ENCODE measurements at regions not wholly inside any gene's neighbourhood (a gene's known extent, or its start where the extent isn't known, plus 50 kb on each side); places are given as distances from the start of the nearest gene placed in this dataset.
A peak's percentile ranks its signal among the peaks of the same experiment; 100 is the strongest.
"Not testable (repeated sequence)": the region's sequence is repeated elsewhere in the genome, so short reads cannot be mapped to it uniquely, and the experiment has no call there.

- not testable (repeated sequence) for DNase-seq (ENCODE audit: low read depth, low spot score)
These were observed 242.8 kb downstream of the KLF5 start for GRCh38 chr13:73301622-73302021.

GRCh38 chr13:73300718-73301425 lies 242.1 kb downstream of the KLF5 start:
- DNase-seq (ENCODE audit: low read depth, low spot score): no peak

DNA sequence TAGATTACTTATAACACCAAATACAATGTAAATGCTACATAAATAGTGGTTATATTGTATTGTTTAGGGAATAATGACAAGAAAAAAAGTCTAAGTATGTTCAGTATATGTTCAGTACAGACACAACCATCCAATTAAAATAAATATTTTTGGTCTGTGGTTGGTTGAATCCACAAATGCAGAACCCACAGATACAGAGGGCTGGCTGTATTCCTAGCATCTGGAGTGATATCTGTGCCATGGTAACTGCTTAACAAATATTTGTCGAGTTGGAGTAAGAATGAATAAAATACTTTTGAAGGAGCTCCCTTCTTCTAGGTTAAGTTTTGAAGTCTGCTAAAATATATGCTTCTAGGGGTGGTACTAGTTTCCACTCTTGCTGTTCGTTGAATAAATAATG lies 241.0 kb downstream of the KLF5 start:
- DNase-seq (ENCODE audit: low read depth, low spot score): no peak

DNA sequence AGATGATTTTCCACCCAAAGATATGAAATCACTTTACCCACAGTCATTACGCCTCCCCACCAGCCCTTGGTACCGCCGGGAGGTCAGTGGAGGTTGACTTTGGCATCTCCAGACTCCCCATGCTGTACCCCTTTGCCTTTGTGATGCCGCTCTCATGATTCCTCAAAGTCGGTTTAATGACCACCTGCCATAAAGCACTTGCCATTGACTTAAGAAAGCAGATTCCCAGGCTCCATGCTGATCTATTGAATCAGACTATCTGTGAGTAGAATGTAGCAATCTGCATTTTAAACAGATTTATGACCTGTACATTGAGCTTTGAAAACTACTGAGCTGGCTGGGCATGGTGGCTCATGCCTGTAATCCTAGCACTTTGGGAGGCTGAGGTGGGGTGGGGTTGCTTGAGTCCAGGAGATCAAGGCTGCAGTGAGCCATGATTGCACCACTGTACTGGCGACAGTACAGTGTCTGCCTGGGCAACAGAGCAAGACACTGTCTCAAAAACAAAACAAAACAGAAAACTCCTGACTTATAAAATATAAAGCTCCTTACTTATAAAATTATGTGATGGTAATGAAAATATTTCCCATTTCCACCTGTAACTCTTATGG lies 235.2 kb downstream of the KLF5 start:
- peak; percentile 20 for DNase-seq (ENCODE audit: low read depth, low spot score)

DNA sequence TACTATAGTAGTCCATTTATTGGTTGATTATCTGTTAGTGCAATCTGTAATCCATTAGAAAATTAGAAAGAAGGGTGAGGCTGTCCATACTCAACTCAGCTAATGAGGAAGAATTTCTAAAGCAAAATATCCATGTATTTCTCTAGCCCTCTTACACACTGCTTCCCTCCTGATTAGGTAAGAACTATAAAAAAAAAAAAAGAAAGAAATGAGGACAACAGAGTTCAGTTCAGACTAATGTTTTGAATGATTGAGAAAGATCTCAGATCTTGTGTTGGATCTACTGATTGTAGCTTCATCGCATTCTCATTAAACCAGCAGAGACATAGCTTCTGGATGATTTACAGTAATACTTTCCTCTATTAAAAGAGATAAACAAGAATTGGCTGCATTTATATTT lies 233.3 kb downstream of the KLF5 start:
- DNase-seq (ENCODE audit: low read depth, low spot score): no peak

DNA sequence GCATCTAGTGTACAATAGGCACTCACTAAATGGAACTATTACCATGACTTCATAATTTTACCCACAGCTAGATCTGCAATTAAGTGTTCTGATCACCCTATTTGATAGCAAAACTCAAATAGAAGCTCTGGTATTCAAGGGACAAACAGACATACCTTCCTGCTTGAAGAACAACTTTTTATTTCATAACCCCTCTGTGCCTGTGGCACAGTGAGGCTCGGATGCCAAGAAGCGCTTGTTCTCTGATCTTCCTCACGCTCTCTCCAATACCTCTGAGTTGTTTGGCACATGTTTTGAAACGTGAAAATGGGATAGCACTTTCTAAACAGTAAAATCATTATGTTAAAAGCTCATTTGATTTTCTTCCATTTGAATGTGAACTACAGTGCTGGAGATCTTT lies 232.0 kb downstream of the KLF5 start:
- no peak for DNase-seq (ENCODE audit: low read depth, low spot score)

- DNase-seq (ENCODE audit: low read depth, low spot score): no peak
These were observed 229.8 kb downstream of the KLF5 start for GRCh38 chr13:73288596-73288995.

DNA sequence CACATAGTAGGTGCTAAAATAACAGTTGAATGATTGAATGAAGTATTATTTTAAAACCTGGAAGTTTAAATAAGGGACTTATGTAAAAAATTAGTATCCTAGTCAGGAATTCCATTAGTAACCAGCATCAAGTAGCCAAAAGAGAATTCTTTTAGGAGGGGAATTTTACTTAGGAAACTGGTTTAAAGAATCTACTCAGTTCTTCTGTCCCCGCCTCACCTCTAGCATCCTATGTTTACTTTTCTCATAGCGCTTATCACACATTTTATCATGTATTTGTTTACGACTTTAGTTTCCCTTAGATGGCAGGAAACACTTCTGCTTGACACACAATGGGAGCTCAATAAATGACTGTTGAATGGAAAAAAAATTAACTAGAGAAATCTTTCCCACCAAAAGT lies 229.0 kb downstream of the KLF5 start:
- no peak for DNase-seq (ENCODE audit: low read depth, low spot score)

DNA sequence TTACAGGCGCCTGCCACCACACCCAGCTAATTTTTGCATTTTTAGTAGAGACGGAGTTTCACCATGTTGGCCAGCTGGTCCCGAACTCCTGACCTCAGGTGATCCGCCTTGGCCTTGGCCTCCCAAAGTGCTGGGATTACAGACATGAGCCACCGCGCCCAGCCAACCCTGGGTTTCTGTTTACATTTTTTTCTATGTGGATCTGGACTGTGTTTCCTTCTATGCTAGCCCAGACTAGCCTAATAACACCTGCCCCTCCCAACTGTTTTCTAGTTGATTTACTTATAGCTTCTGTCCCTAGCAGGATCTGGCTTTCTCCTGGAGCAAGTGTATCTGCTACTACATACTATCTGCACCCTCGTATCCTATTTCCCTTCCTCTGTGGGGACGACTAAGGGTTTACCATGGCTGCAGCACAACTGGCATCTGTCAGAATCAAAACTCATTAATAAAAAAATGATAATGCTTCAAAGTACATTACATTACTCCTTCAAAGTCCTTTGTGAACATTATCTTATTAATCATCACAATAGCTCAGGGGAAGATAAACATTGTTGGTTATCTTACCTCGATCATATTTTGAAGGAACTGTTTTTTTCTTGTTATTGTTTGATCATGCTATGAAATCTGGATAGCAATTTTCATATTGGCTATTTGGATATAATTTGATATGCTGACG lies 228.3 kb downstream of the KLF5 start:
- no peak for DNase-seq (ENCODE audit: low read depth, low spot score)

GRCh38 chr13:73286177-73286576 lies 227.4 kb downstream of the KLF5 start:
- DNase-seq (ENCODE audit: low read depth, low spot score): no peak

- DNase-seq (ENCODE audit: low read depth, low spot score): no peak
These were observed 225.5 kb downstream of the KLF5 start for GRCh38 chr13:73284081-73284874.

GRCh38 chr13:73283636-73284035 lies 224.8 kb downstream of the KLF5 start:
- DNase-seq (ENCODE audit: low read depth, low spot score): no peak

DNA sequence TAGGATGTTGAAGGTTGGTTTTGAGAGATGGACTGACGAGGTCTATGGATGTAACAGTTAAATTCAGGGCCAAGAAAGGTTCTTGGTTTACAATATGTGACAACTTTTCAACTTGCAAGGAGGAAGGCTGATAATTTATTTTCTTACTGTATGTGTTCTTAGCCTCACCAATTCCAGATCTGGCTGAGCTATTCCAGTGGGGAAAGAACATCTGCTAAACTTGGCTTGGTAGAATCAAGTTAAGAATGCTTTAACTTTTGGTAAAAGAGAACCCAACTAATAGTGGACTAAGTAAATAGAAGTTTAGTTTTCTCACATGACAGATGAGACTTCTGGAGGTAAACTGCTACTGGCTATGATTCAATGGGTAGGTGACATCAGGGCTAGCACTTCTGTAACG lies 222.9 kb downstream of the KLF5 start:
- DNase-seq (ENCODE audit: low read depth, low spot score): no peak

DNA sequence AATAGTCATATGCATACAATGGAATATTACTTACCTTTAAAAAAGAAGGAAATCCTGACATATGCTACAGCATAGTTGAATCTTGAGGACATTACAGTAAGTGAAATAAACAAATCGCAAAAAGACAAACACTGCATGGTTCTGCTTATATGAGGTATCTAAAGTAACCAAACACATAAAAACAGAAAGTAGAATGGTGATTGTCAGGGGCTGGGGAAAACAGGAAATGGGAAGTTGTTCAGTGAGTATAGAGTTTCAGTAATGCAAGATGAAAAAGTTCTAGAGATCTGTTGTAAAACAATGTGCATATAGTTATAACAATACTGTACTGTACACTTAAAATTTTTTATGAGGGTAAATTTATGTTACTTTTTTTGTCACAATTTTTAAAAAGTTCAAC lies 219.4 kb downstream of the KLF5 start:
- no peak for DNase-seq (ENCODE audit: low read depth, low spot score)

GRCh38 chr13:73275163-73275562 lies 216.4 kb downstream of the KLF5 start:
- DNase-seq (ENCODE audit: low read depth, low spot score): no peak

- no peak for DNase-seq (ENCODE audit: low read depth, low spot score)
These were observed 215.3 kb downstream of the KLF5 start for GRCh38 chr13:73274147-73274546.

- no peak for DNase-seq (ENCODE audit: low read depth, low spot score)
These were observed 214.9 kb downstream of the KLF5 start for GRCh38 chr13:73273745-73274144.

DNA sequence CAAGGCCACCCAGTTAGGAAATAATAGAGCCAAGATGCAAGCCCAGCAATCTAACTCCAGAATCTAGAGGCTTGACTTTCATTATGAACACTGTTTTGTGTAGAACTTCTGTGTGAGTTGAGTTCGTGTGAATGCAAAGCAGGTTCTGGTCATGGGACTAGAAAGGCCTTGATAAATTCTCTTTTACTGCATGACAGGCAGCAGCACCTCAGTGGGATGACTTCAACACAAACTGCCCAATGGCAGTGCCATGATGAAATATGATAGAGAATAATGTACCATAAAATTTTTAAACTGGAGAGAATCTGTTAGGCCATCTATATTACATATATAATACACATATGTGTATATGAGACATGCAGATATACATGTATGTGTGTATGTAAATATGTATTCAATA lies 214.5 kb downstream of the KLF5 start:
- no peak for DNase-seq (ENCODE audit: low read depth, low spot score)

GRCh38 chr13:73272831-73273230 lies 214.0 kb downstream of the KLF5 start:
- no peak for DNase-seq (ENCODE audit: low read depth, low spot score)

- no peak for DNase-seq (ENCODE audit: low read depth, low spot score)
These were observed 209.5 kb downstream of the KLF5 start for GRCh38 chr13:73268306-73268705.

DNA sequence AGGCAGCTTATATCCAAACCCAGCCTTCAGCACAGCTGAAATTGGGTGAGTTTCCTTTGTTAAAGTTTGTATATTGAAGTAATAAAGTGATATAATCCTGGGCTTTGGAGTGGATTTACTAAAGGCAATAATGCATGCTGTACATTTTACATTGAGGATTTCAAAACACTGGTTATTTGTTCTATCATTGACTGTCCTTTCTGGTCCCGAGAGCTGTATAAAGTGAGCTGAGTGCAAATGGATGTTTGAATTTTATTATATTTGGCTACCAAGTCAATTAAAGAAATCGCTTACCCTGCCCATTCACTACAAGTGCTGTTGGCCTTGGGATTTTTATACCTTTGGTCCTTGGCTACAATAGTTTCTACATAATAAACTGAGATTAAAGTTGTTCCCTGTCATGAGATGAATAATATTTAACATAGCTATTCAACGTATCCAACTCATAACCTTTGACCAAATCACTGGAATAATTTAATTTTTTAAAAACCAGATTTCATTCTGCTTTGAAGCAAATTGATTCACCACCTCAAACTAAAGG lies 207.9 kb downstream of the KLF5 start:
- no peak for DNase-seq (ENCODE audit: low read depth, low spot score)
